ENCODE measurements at regions not wholly inside any gene's neighbourhood (a gene's known extent, or its start where the extent isn't known, plus 50 kb on each side); places are given as distances from the start of the nearest gene placed in this dataset.
"Not testable (repeated sequence)": the region's sequence is repeated elsewhere in the genome, so short reads cannot be mapped to it uniquely, and the experiment has no call there.

DNA sequence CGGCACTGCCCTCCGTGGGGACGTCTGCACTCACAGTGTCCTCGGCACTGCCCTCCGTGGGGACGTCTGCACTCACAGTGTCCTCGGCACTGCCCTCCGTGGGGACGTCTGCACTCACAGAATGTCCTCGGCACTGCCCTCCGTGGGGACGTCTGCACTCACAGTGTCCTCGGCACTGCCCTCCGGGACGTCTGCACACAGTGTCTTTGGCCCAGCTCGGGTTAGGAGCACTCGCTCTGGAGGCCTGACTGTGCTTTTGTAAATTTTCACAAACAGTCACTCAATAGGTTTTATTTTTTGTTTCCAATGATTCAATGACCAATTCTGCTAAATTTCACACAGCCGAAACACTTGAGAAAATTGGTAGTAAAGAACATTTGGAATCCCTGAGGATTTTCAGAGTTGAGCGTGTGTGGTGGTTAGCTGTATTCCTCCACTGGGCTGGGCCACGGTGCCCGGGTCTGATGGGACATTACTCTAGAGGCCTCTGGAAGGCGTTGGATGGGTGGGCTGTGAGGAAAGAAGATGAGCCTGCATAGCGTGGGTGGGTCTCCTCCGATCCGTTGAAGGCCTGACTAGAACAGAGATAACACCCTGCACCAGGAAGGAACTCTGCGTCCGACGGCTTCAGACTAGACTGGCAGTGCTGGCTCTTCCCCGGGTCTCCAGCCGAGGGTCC is 134.8 kb downstream of the RTP5 start:
- Histone ChIP-seq H3K4me3 (ENCODE audit: low read depth, low read length) (no peak overlapping the region), H3K36me3 (ENCODE audit: control insufficient read depth, insufficient read depth, low read length) (no peaks in the 10 kb centered on the region), H3K27me3 (ENCODE audit: control insufficient read depth, insufficient read depth, low read length) (peaks cover 2% of the 10 kb centered on the region)
- DNase-seq (ENCODE audit: low read depth) = no peak
- no peak for TF ChIP-seq CTCF (IDR thresholded peaks at IDR 0.05; ENCODE audit: insufficient read depth, low read length, poor library complexity, severe bottlenecking)

GRCh38 chr2:242004902-242005230 is 135.3 kb downstream of the RTP5 start:
- Histone ChIP-seq H3K4me3 (ENCODE audit: low read depth, low read length) (no peak overlapping the region), H3K27me3 (ENCODE audit: control insufficient read depth, insufficient read depth, low read length) (peaks cover 2% of the 10 kb centered on the region), H3K36me3 (ENCODE audit: control insufficient read depth, insufficient read depth, low read length) (no peaks in the 10 kb centered on the region)
- TF ChIP-seq CTCF (IDR thresholded peaks at IDR 0.05; ENCODE audit: insufficient read depth, low read length, poor library complexity, severe bottlenecking) = no peak
- no peak for DNase-seq (ENCODE audit: low read depth)

DNA sequence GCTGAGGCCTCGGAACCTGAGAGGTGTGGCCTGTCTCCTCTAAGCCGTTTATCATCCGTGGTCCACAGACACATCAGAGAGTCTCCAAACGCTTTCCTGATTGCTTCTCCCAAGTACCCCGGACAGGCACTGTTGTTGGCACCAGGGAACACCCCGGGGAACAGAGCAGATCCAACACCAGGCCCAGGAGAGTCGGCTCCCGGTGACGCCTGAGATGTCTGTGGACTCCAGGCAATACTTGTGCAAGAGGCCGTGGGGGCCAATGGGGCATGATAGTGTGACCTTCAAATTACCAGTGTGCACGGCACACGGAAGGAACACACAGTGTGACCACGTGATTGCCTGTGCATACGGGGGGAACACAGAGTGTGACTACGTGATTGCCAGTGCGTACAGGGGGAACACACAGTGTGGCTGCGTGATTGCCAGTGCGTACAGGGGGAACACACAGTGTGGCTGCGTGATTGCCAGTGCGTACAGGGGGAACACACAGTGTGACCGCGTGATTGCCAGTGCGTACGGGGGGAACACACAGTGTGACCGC is 136.6 kb downstream of the RTP5 start:
- H3K27me3 ChIP-seq (ENCODE audit: control insufficient read depth, insufficient read depth, low read length); DNase-seq (ENCODE audit: low read depth); H3K36me3 ChIP-seq (ENCODE audit: control insufficient read depth, insufficient read depth, low read length); H3K4me3 ChIP-seq (ENCODE audit: low read depth, low read length): not testable (repeated sequence)

DNA sequence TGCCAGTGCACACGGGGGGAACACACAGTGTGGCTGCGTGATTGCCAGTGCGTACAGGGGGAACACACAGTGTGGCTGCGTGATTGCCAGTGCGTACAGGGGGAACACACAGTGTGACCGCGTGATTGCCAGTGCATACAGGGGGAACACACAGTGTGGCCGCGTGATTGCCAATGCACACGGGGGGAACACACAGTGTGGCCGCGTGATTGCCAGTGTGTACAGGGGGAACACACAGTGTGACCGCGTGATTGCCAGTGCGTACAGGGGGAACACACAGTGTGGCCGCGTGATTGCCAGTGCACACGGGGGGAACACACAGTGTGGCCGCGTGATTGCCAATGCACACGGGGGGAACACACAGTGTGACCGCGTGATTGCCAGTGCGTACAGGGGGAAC is 139.4 kb downstream of the RTP5 start:
- not testable (repeated sequence) for H3K4me3 ChIP-seq (ENCODE audit: low read depth, low read length); H3K36me3 ChIP-seq (ENCODE audit: control insufficient read depth, insufficient read depth, low read length); DNase-seq (ENCODE audit: low read depth); H3K27me3 ChIP-seq (ENCODE audit: control insufficient read depth, insufficient read depth, low read length)

- H3K4me3 ChIP-seq (ENCODE audit: low read depth, low read length); DNase-seq (ENCODE audit: low read depth); H3K27me3 ChIP-seq (ENCODE audit: control insufficient read depth, insufficient read depth, low read length); H3K36me3 ChIP-seq (ENCODE audit: control insufficient read depth, insufficient read depth, low read length): not testable (repeated sequence)
These were observed 140.3 kb downstream of the RTP5 start for GRCh38 chr2:242009846-242010245.

DNA sequence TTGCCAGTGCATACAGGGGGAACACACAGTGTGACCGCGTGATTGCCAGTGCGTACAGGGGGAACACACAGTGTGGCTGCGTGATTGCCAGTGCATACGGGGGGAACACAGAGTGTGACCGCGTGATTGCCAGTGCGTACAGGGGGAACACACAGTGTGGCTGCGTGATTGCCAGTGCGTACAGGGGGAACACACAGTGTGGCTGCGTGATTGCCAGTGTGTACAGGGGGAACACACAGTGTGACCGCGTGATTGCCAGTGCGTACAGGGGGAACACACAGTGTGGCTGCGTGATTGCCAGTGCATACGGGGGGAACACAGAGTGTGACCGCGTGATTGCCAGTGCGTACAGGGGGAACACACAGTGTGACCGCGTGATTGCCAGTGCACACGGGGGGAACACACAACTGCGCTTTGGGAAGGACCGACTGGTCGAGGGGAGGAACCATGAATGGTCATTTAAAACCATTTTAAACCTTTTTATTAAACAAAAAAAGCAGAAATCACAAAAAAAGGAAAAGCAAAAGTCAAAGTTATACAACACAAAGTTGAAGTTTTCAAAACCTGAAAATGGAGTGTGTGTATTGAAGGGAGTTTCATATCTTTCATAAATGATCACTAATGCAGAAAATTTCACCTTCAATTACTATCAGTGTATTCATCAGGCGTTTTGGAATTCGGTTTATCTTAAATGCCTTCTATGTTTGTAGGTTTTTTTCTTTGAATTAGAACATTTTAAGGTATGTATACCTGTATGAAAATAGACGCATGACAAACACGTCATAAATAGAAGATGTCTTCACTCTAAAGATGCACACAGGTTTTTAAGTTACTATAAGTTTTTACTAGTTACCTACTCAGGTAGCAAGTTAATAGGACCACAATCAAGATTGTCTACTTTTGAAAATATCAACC is 141.0 kb downstream of the RTP5 start:
- not testable (repeated sequence) for DNase-seq (ENCODE audit: low read depth); H3K36me3 ChIP-seq (ENCODE audit: control insufficient read depth, insufficient read depth, low read length); H3K4me3 ChIP-seq (ENCODE audit: low read depth, low read length); H3K27me3 ChIP-seq (ENCODE audit: control insufficient read depth, insufficient read depth, low read length)

- Histone ChIP-seq H3K27me3 (ENCODE audit: control insufficient read depth, insufficient read depth, low read length) (no peaks in the 10 kb centered on the region), H3K4me3 (ENCODE audit: low read depth, low read length) (no peak overlapping the region), H3K36me3 (ENCODE audit: control insufficient read depth, insufficient read depth, low read length) (no peaks in the 10 kb centered on the region)
- no peak for TF ChIP-seq CTCF (IDR thresholded peaks at IDR 0.05; ENCODE audit: insufficient read depth, low read length, poor library complexity, severe bottlenecking)
- no peak for DNase-seq (ENCODE audit: low read depth)
These were observed 141.6 kb downstream of the RTP5 start for GRCh38 chr2:242011167-242011513.

DNA sequence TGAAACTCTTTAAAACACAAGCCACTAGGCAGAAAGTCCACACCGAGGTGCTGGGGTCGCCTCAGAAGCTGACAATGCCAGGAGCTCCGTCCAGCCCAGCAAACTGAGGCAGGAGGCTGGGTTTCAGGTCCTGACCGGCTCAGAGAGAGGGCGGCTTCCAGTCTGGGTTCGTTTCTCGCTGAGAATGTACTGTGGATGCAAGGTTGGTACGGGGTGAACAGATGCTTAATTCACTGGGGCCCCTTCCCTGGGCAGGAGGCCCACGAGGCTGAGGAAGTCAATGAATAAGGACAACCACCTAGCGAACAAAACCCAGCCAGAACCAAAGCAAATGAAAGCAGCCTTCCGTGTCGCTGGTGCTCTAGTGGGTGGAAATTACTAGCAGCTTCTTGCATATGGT is 142.0 kb downstream of the RTP5 start:
- no peaks in the 10 kb centered on the region for H3K27me3 ChIP-seq (ENCODE audit: control insufficient read depth, insufficient read depth, low read length)
- no peak for TF ChIP-seq CTCF (IDR thresholded peaks at IDR 0.05; ENCODE audit: insufficient read depth, low read length, poor library complexity, severe bottlenecking)
- no peak overlapping the region for H3K4me3 ChIP-seq (ENCODE audit: low read depth, low read length)
- no peaks in the 10 kb centered on the region for H3K36me3 ChIP-seq (ENCODE audit: control insufficient read depth, insufficient read depth, low read length)
- no peak for DNase-seq (ENCODE audit: low read depth)
